Uterus (tissue), 3 donors: ENCODE measurements at regions not wholly inside any gene's neighbourhood (a gene's known extent, or its start where the extent isn't known, plus 50 kb on each side); places are given as distances from the start of the nearest gene placed in this dataset.

ENCODE experiments used
- DNase-seq, 2 donors: peaks; one replicate each; pipeline ENCODE4 v3.0.0-alpha.2; 2019 to 2020
- H3K27ac ChIP-seq, 2 donors: fragments of 200-600 bp; sonication (generic); 1 replicate in 1 of 2; 2 replicates in 1 of 2; pipeline ENCODE4 v1.5.1; 2016 to 2018
- H3K27me3 ChIP-seq, 2 donors: fragments of 200-600 bp; sonication (generic); one replicate each; pipeline ENCODE4 v1.5.1; 2018 to 2019; ENCODE audit warnings: control low read depth in 1 of 2
- H3K36me3 ChIP-seq, 2 donors: fragments of 200-600 bp; sonication (generic); one replicate each; pipeline ENCODE4 v1.5.1; 2019; ENCODE audit warnings: control low read depth in 1 of 2
- H3K4me1 ChIP-seq, 2 donors: fragments of 200-600 bp; sonication (generic); one replicate each; pipeline ENCODE4 v1.5.1; 2018 to 2019; ENCODE audit warnings: control low read depth in 1 of 2
- H3K4me3 ChIP-seq, 2 donors: fragments of 200-600 bp; sonication (generic); 1 replicate in 1 of 2; 2 replicates in 1 of 2; pipeline ENCODE4 v1.5.1; 2018 to 2019; ENCODE audit warnings: mild to moderate bottlenecking in 1 of 2
- H3K9me3 ChIP-seq, 2 donors: fragments of 200-600 bp; sonication (generic); one replicate each; pipeline ENCODE4 v1.5.1; 2019; ENCODE audit warnings: control low read depth in 1 of 2
- POLR2A ChIP-seq, 2 donors: fragments of 450-650 bp; IDR thresholded peaks; one replicate each; pipeline ENCODE4 v1.6.1; 2016; ENCODE audit warnings: antibody characterized with exemption in 2 of 2, mild to moderate bottlenecking in 1 of 2, moderate library complexity in 1 of 2
- intact Hi-C: fragments of 100-400 bp; cut with DNase I; formaldehyde crosslinking; loops from one replicate; pipeline ENCODE4 v1.15.1; 2023; ENCODE audit warnings: low total_unique reads
- TF ChIP-seq, protein P1 (sequence below), 4 experiments: fragments of 200-600 bp in 2 of 4; fragments of 450-650 bp in 2 of 4; sonication (generic) in 2 of 4; IDR thresholded peaks; one replicate each; pipeline ENCODE4 v1.5.1; 2016 to 2019; ENCODE audit warnings: antibody characterized with exemption in 4 of 4, mild to moderate bottlenecking in 2 of 4, moderate library complexity in 1 of 4
- donor health status: DM: yes; HTN: yes; CAD: no.

- no peaks in the 10 kb centered on the region for H3K27me3 ChIP-seq
- no peak overlapping the region for H3K4me3 ChIP-seq
- intact Hi-C loops: no loop called here
- no peak for TF ChIP-seq POLR2A (IDR thresholded peaks at IDR 0.05)
- TF ChIP-seq, protein P1, sequence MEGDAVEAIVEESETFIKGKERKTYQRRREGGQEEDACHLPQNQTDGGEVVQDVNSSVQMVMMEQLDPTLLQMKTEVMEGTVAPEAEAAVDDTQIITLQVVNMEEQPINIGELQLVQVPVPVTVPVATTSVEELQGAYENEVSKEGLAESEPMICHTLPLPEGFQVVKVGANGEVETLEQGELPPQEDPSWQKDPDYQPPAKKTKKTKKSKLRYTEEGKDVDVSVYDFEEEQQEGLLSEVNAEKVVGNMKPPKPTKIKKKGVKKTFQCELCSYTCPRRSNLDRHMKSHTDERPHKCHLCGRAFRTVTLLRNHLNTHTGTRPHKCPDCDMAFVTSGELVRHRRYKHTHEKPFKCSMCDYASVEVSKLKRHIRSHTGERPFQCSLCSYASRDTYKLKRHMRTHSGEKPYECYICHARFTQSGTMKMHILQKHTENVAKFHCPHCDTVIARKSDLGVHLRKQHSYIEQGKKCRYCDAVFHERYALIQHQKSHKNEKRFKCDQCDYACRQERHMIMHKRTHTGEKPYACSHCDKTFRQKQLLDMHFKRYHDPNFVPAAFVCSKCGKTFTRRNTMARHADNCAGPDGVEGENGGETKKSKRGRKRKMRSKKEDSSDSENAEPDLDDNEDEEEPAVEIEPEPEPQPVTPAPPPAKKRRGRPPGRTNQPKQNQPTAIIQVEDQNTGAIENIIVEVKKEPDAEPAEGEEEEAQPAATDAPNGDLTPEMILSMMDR (IDR thresholded peaks at IDR 0.05): no peak
- no peak for DNase-seq
- no peaks in the 10 kb centered on the region for H3K36me3 ChIP-seq
- H3K4me1 ChIP-seq: no peaks in the 10 kb centered on the region
- H3K27ac ChIP-seq: no peak overlapping the region
- no peaks in the 10 kb centered on the region for H3K9me3 ChIP-seq
These were observed 122.5 kb downstream of the FOXI3 start for GRCh38 chr2:88329815-88330603.

- Histone ChIP-seq H3K4me1 (no peaks in the 10 kb centered on the region), H3K4me3 (no peak overlapping the region), H3K36me3 (no peaks in the 10 kb centered on the region), H3K27ac (no peak overlapping the region), H3K27me3 (peaks cover 0 to 3% of the 10 kb centered on the region in 2 donors), H3K9me3 (no peaks in the 10 kb centered on the region)
- intact Hi-C loops: no loop called here
- DNase-seq: no peak
- TF ChIP-seq, protein P1 (IDR thresholded peaks at IDR 0.05): no peak
- no peak for TF ChIP-seq POLR2A (IDR thresholded peaks at IDR 0.05)
These were observed 130.8 kb downstream of the FOXI3 start for GRCh38 chr2:88321449-88322248.

- no peaks in the 10 kb centered on the region for H3K4me1 ChIP-seq
These were observed 132.3 kb downstream of the FOXI3 start for GRCh38 chr2:88320076-88320773.

DNA sequence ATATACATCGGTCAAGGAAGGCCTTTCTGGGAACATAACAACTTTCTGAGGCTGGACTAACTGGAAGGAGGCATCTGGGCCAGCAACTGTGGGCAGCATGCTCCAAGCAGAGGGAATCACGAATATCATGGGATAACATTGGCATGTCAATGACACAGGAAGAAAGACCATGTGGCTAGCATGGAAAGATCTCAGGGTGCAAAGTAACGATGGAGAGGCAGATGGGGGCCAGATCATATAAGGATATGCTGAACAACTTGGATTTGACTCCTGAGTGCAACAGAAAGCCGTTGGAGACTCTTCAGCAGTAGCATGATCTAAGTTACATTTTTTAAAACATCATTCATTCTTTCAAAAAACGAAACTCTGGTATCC is 133.6 kb downstream of the FOXI3 start:
- Histone ChIP-seq H3K9me3 (no peaks in the 10 kb centered on the region), H3K27ac (no peak overlapping the region), H3K4me1 (no peaks in the 10 kb centered on the region), H3K27me3 (peaks cover 0 to 3% of the 10 kb centered on the region in 2 donors), H3K36me3 (no peaks in the 10 kb centered on the region), H3K4me3 (no peak overlapping the region)
- TF ChIP-seq POLR2A (IDR thresholded peaks at IDR 0.05): no peak
- TF ChIP-seq, protein P1 (IDR thresholded peaks at IDR 0.05): no peak
- no peak for DNase-seq
- intact Hi-C loops: no loop called here

More at GRCh38 chr2:88320076-88320773, 132.3 kb downstream of the FOXI3 start:
- H3K27ac ChIP-seq: no peak overlapping the region
- no peaks in the 10 kb centered on the region for H3K9me3 ChIP-seq
- H3K27me3 ChIP-seq: peaks cover 0 to 3% of the 10 kb centered on the region in 2 donors
- intact Hi-C loops: no loop called here
- H3K4me3 ChIP-seq: no peak overlapping the region
- no peak for TF ChIP-seq POLR2A (IDR thresholded peaks at IDR 0.05)
- TF ChIP-seq, protein P1 (IDR thresholded peaks at IDR 0.05): no peak
- no peak for DNase-seq
- no peaks in the 10 kb centered on the region for H3K36me3 ChIP-seq
